Effector memory CD4-positive, alpha-beta T cell (primary cell): ENCODE measurements at regions not wholly inside any gene's neighbourhood (a gene's known extent, or its start where the extent isn't known, plus 50 kb on each side); places are given as distances from the start of the nearest gene placed in this dataset.

Experiments
- DNase-seq, 3 donors: peaks; one replicate each; pipeline ENCODE4 v3.0.0-alpha.2; 2020
- H3K27ac ChIP-seq: 2 replicates; pipeline ENCODE4 v1.7.0; 2013; ENCODE audit warnings: mild to moderate bottlenecking, low read length, moderate library complexity; ENCODE audit not compliant: insufficient read depth, poor library complexity, severe bottlenecking
- H3K27me3 ChIP-seq: replicated peaks from 2 replicates; pipeline ENCODE4 v1.7.0; 2013; ENCODE audit warnings: mild to moderate bottlenecking, low read length; ENCODE audit not compliant: insufficient read depth, control insufficient read depth, poor library complexity, severe bottlenecking
- H3K36me3 ChIP-seq: 2 replicates; pipeline ENCODE4 v1.7.0; 2013; ENCODE audit warnings: mild to moderate bottlenecking, low read length, moderate library complexity; ENCODE audit not compliant: control insufficient read depth, insufficient read depth
- H3K4me1 ChIP-seq: 2 replicates; pipeline ENCODE4 v1.7.0; 2013; ENCODE audit warnings: low read length, mild to moderate bottlenecking; ENCODE audit not compliant: control insufficient read depth, insufficient read depth, poor library complexity, severe bottlenecking
- H3K4me3 ChIP-seq: 2 replicates; pipeline ENCODE4 v1.7.0; 2013; ENCODE audit warnings: low read length, low read depth, mild to moderate bottlenecking; ENCODE audit not compliant: insufficient read depth, poor library complexity, severe bottlenecking
- H3K9me3 ChIP-seq: 2 replicates; pipeline ENCODE4 v1.7.0; 2013; ENCODE audit warnings: mild to moderate bottlenecking, low read length, moderate library complexity; ENCODE audit not compliant: control insufficient read depth

- Histone ChIP-seq H3K27me3 (no peaks in the 10 kb centered on the region), H3K4me1 (no peaks in the 10 kb centered on the region), H3K9me3 (no peaks in the 10 kb centered on the region), H3K36me3 (no peaks in the 10 kb centered on the region), H3K27ac (no peak overlapping the region), H3K4me3 (no peak overlapping the region)
- DNase-seq, result no peak
Measured at GRCh38 chr13:42466609-42467008, 107.3 kb upstream of the TNFSF11 start.

GRCh38 chr13:42474954-42475353, 99.0 kb upstream of the TNFSF11 start:
- no peak for DNase-seq
- no peaks in the 10 kb centered on the region for H3K4me1 ChIP-seq
- no peak overlapping the region for H3K4me3 ChIP-seq
- H3K27ac ChIP-seq, result no peak overlapping the region
- no peaks in the 10 kb centered on the region for H3K9me3 ChIP-seq
- no peaks in the 10 kb centered on the region for H3K36me3 ChIP-seq
- H3K27me3 ChIP-seq, result no peaks in the 10 kb centered on the region

- H3K9me3 ChIP-seq, result no peaks in the 10 kb centered on the region
- no peak overlapping the region for H3K27ac ChIP-seq
- DNase-seq, result no peak
- no peaks in the 10 kb centered on the region for H3K27me3 ChIP-seq
- no peaks in the 10 kb centered on the region for H3K4me1 ChIP-seq
- no peaks in the 10 kb centered on the region for H3K36me3 ChIP-seq
- no peak overlapping the region for H3K4me3 ChIP-seq
Measured at GRCh38 chr13:42477596-42478190, 96.3 kb upstream of the TNFSF11 start.

GRCh38 chr13:42478531-42479156, 95.3 kb upstream of the TNFSF11 start:
- Histone ChIP-seq H3K4me3 (no peak overlapping the region), H3K27me3 (no peaks in the 10 kb centered on the region), H3K36me3 (no peaks in the 10 kb centered on the region), H3K27ac (no peak overlapping the region), H3K4me1 (no peaks in the 10 kb centered on the region), H3K9me3 (no peaks in the 10 kb centered on the region)
- no peak for DNase-seq

GRCh38 chr13:42484386-42484785, 89.6 kb upstream of the TNFSF11 start:
- Histone ChIP-seq H3K27me3 (no peaks in the 10 kb centered on the region), H3K36me3 (no peaks in the 10 kb centered on the region), H3K9me3 (no peaks in the 10 kb centered on the region), H3K27ac (no peak overlapping the region), H3K4me3 (no peak overlapping the region), H3K4me1 (no peaks in the 10 kb centered on the region)
- DNase-seq, result no peak

- no peak for DNase-seq
- H3K27ac ChIP-seq, result no peak overlapping the region
- no peaks in the 10 kb centered on the region for H3K36me3 ChIP-seq
- no peaks in the 10 kb centered on the region for H3K9me3 ChIP-seq
- no peaks in the 10 kb centered on the region for H3K4me1 ChIP-seq
- no peak overlapping the region for H3K4me3 ChIP-seq
- H3K27me3 ChIP-seq, result no peaks in the 10 kb centered on the region
Measured at GRCh38 chr13:42485272-42485671, 88.7 kb upstream of the TNFSF11 start.

- Histone ChIP-seq H3K4me3 (no peak overlapping the region), H3K4me1 (no peaks in the 10 kb centered on the region), H3K36me3 (no peaks in the 10 kb centered on the region), H3K9me3 (no peaks in the 10 kb centered on the region), H3K27ac (no peak overlapping the region), H3K27me3 (no peaks in the 10 kb centered on the region)
- no peak for DNase-seq
Measured at GRCh38 chr13:42486711-42487198, 87.2 kb upstream of the TNFSF11 start.

- Histone ChIP-seq H3K27me3 (no peaks in the 10 kb centered on the region), H3K36me3 (no peaks in the 10 kb centered on the region), H3K27ac (no peak overlapping the region), H3K4me3 (no peak overlapping the region), H3K9me3 (no peaks in the 10 kb centered on the region), H3K4me1 (no peaks in the 10 kb centered on the region)
- DNase-seq, result no peak
Measured at GRCh38 chr13:42487221-42487620, 86.7 kb upstream of the TNFSF11 start.

- no peak for DNase-seq
- Histone ChIP-seq H3K4me1 (peaks cover 11% of the 10 kb centered on the region), H3K9me3 (no peaks in the 10 kb centered on the region), H3K4me3 (no peak overlapping the region), H3K27me3 (no peaks in the 10 kb centered on the region), H3K27ac (no peak overlapping the region), H3K36me3 (no peaks in the 10 kb centered on the region)
Measured at GRCh38 chr13:42490676-42491075, 83.3 kb upstream of the TNFSF11 start.

GRCh38 chr13:42492372-42492920, 81.5 kb upstream of the TNFSF11 start:
- no peaks in the 10 kb centered on the region for H3K9me3 ChIP-seq
- H3K4me1 ChIP-seq, result peaks cover 11% of the 10 kb centered on the region
- no peak overlapping the region for H3K4me3 ChIP-seq
- no peaks in the 10 kb centered on the region for H3K36me3 ChIP-seq
- H3K27ac ChIP-seq, result no peak overlapping the region
- H3K27me3 ChIP-seq, result no peaks in the 10 kb centered on the region
- no peak for DNase-seq
